Loucy (cell line): ENCODE measurements at regions not wholly inside any gene's neighbourhood (a gene's known extent, or its start where the extent isn't known, plus 50 kb on each side); places are given as distances from the start of the nearest gene placed in this dataset.

ENCODE experiments used
- H2AFZ ChIP-seq: fragments of 200-600 bp; sonication (generic); 2 replicates; pipeline ENCODE4 v1.6.0; 2016; ENCODE audit warnings: antibody characterized with exemption, mild to moderate bottlenecking, low read length, moderate library complexity
- H3F3A ChIP-seq: fragments of 200-600 bp; 2 replicates; pipeline ENCODE4 v1.6.0; 2016; ENCODE audit warnings: antibody characterized with exemption, low read depth, mild to moderate bottlenecking
- H3K27me3 ChIP-seq: fragments of 200-600 bp; sonication (generic); 2 replicates; pipeline ENCODE4 v1.6.1; 2014; ENCODE audit warnings: low read length, mild to moderate bottlenecking; ENCODE audit not compliant: insufficient read depth, poor library complexity, severe bottlenecking
- H3K36me3 ChIP-seq: fragments of 200-600 bp; sonication (generic); 2 replicates; pipeline ENCODE4 v1.6.1; 2016; ENCODE audit warnings: low read length; ENCODE audit not compliant: insufficient read depth
- H3K4me1 ChIP-seq: fragments of 200-600 bp; sonication (generic); 2 replicates; pipeline ENCODE4 v1.5.1; 2014; ENCODE audit warnings: low read length, mild to moderate bottlenecking; ENCODE audit not compliant: insufficient read depth, poor library complexity, severe bottlenecking
- H3K4me2 ChIP-seq: fragments of 200-600 bp; sonication (generic); 2 replicates; pipeline ENCODE4 v1.6.0; 2014; ENCODE audit warnings: antibody characterized with exemption, low read length, low read depth, mild to moderate bottlenecking; ENCODE audit not compliant: poor library complexity, severe bottlenecking
- H3K4me3 ChIP-seq: fragments of 200-600 bp; sonication (generic); 2 replicates; pipeline ENCODE4 v1.5.1; 2014; ENCODE audit warnings: low read length, mild to moderate bottlenecking, mixed read lengths; ENCODE audit not compliant: poor library complexity, severe bottlenecking
- H3K79me2 ChIP-seq: fragments of 200-600 bp; sonication (generic); 2 replicates; pipeline ENCODE4 v1.6.1; 2014; ENCODE audit warnings: low read length; ENCODE audit not compliant: insufficient read depth
- H3K9ac ChIP-seq: fragments of 200-600 bp; sonication (generic); 2 replicates; pipeline ENCODE4 v1.6.0; 2014; ENCODE audit warnings: mild to moderate bottlenecking, low read depth, low read length, moderate library complexity; ENCODE audit not compliant: poor library complexity, severe bottlenecking
- H3K9me2 ChIP-seq: fragments of 200-600 bp; sonication (generic); replicated peaks from 2 replicates; pipeline ENCODE4 v1.6.1; 2016; ENCODE audit warnings: low read depth, low read length, mixed read lengths
- H3K9me3 ChIP-seq: fragments of 200-600 bp; sonication (generic); 2 replicates; pipeline ENCODE4 v1.6.1; 2014; ENCODE audit warnings: mild to moderate bottlenecking, antibody characterized with exemption, low read length, low read depth; ENCODE audit not compliant: insufficient read depth
- H4K20me1 ChIP-seq: fragments of 200-600 bp; sonication (generic); 2 replicates; pipeline ENCODE4 v1.6.0; 2014; ENCODE audit warnings: antibody characterized with exemption, low read length, mild to moderate bottlenecking; ENCODE audit not compliant: insufficient read depth, poor library complexity, severe bottlenecking
- CTCF ChIP-seq: fragments of 200-600 bp; sonication (generic); conservative IDR thresholded peaks from 2 replicates; pipeline ENCODE4 v1.5.1; 2014; ENCODE audit warnings: mild to moderate bottlenecking, antibody characterized with exemption, low read length
- EZH2phosphoT487 ChIP-seq: fragments of 200-600 bp; IDR thresholded peaks from 2 replicates; pipeline ENCODE4 v1.6.1; 2018; ENCODE audit warnings: antibody characterized with exemption, mild to moderate bottlenecking, moderate library complexity, borderline replicate concordance

- H3K4me1 ChIP-seq, result peaks cover 14% of the 10 kb centered on the region
- 0 out of 2 replicates have a peak, but pooled peaks cover 2% of the 10 kb centered on the region for H3K9me3 ChIP-seq
- H4K20me1 ChIP-seq, result no peaks in the 10 kb centered on the region
- H3K36me3 ChIP-seq, result no peaks in the 10 kb centered on the region
- H3K4me3 ChIP-seq, result no peak overlapping the region
- H3K9me2 ChIP-seq, result no peaks in the 10 kb centered on the region
- no peaks in the 10 kb centered on the region for H3K79me2 ChIP-seq
- no peak for TF ChIP-seq EZH2phosphoT487
- TF ChIP-seq CTCF, result no peak
- H2AFZ ChIP-seq, result no peak overlapping the region
- no peaks in the 10 kb centered on the region for H3K27me3 ChIP-seq
- no peak overlapping the region for H3K9ac ChIP-seq
- H3K4me2 ChIP-seq, result no peak overlapping the region
- H3F3A ChIP-seq, result no peaks in the 10 kb centered on the region
These were observed 498.8 kb upstream of the C1orf87 start for GRCh38 chr1:60572378-60572777.

GRCh38 chr1:60571811-60572210 is 498.2 kb upstream of the C1orf87 start:
- no peaks in the 10 kb centered on the region for H3F3A ChIP-seq
- H4K20me1 ChIP-seq, result no peaks in the 10 kb centered on the region
- no peaks in the 10 kb centered on the region for H3K36me3 ChIP-seq
- no peak for TF ChIP-seq EZH2phosphoT487
- no peak for TF ChIP-seq CTCF
- H3K79me2 ChIP-seq, result no peaks in the 10 kb centered on the region
- H3K27me3 ChIP-seq, result no peaks in the 10 kb centered on the region
- peaks cover 14% of the 10 kb centered on the region for H3K4me1 ChIP-seq
- no peak overlapping the region for H3K4me3 ChIP-seq
- no peaks in the 10 kb centered on the region for H3K9me2 ChIP-seq
- H3K9me3 ChIP-seq, result 0 out of 2 replicates have a peak, but pooled peaks cover 2% of the 10 kb centered on the region
- no peak overlapping the region for H2AFZ ChIP-seq
- H3K9ac ChIP-seq, result no peak overlapping the region
- H3K4me2 ChIP-seq, result no peak overlapping the region

- Histone ChIP-seq H3K9me2 (no peaks in the 10 kb centered on the region), H3K9me3 (0 out of 2 replicates have a peak, but pooled peaks cover 2% of the 10 kb centered on the region), H3K36me3 (no peaks in the 10 kb centered on the region), H3K9ac (no peak overlapping the region), H3K4me3 (no peak overlapping the region), H4K20me1 (no peaks in the 10 kb centered on the region), H3K4me1 (peaks cover 28% of the 10 kb centered on the region), H3F3A (no peaks in the 10 kb centered on the region), H3K4me2 (no peak overlapping the region), H3K79me2 (no peaks in the 10 kb centered on the region), H3K27me3 (no peaks in the 10 kb centered on the region), H2AFZ (no peak overlapping the region)
- no peak for TF ChIP-seq EZH2phosphoT487
- TF ChIP-seq CTCF, result no peak
These were observed 495.6 kb upstream of the C1orf87 start for GRCh38 chr1:60569189-60569588.
